MCF 10A (cell line): ENCODE measurements at regions not wholly inside any gene's neighbourhood (a gene's known extent, or its start where the extent isn't known, plus 50 kb on each side); places are given as distances from the start of the nearest gene placed in this dataset.
"Not testable (repeated sequence)": the region's sequence is repeated elsewhere in the genome, so short reads cannot be mapped to it uniquely, and the experiment has no call there.

Source experiments
- BruUV-seq: library from RNA; stranded (reverse); fragments of 400-500 nt; replicated peaks from 2 replicates; lab custom pipeline; 2021; lab: Mats Ljungman, UMichigan
- CTCF ChIA-PET: fragments of 300-600 bp; sonication (Branson Sonifier 250); formaldehyde crosslinking; extraction: SDS; loops from one replicate; lab custom pipeline; 2021; ENCODE audit warnings: antibody characterized with exemption, inconsistent platforms; lab: Yijun Ruan, JAX
- POLR2A ChIA-PET: fragments of 300-600, 350-650 bp; sonication (Branson Sonifier 250); formaldehyde crosslinking; extraction: SDS; loops from one replicate; lab custom pipeline; 2020; ENCODE audit warnings: antibody characterized with exemption, inconsistent platforms; lab: Yijun Ruan, JAX
- DNase-seq: peaks from one replicate; pipeline ENCODE4 v3.0.0-alpha.2; 2018; ENCODE audit not compliant: unreplicated experiment
- H3K27ac Mint-ChIP-seq: one replicate; pipeline ENCODE4 v1.8.0; 2022; ENCODE audit warnings: mild to moderate bottlenecking, low read depth, mixed read lengths; ENCODE audit not compliant: unreplicated experiment
- H3K27me3 Mint-ChIP-seq: one replicate; pipeline ENCODE4 v1.8.0; 2022; ENCODE audit warnings: mixed read lengths; ENCODE audit not compliant: insufficient read depth, unreplicated experiment
- H3K36me3 Mint-ChIP-seq: one replicate; pipeline ENCODE4 v1.8.0; 2022; ENCODE audit warnings: mild to moderate bottlenecking, moderate library complexity, mixed read lengths; ENCODE audit not compliant: insufficient read depth, unreplicated experiment
- H3K4me1 Mint-ChIP-seq: one replicate; pipeline ENCODE4 v1.8.0; 2022; ENCODE audit warnings: mixed read lengths; ENCODE audit not compliant: insufficient read depth, unreplicated experiment
- H3K4me3 Mint-ChIP-seq: one replicate; pipeline ENCODE4 v1.8.0; 2022; ENCODE audit warnings: mild to moderate bottlenecking, moderate library complexity, mixed read lengths; ENCODE audit not compliant: unreplicated experiment
- H3K9me3 Mint-ChIP-seq: one replicate; pipeline ENCODE4 v1.8.0; 2022; ENCODE audit warnings: mixed read lengths; ENCODE audit not compliant: unreplicated experiment
- CTCF ChIP-seq: fragments of 200-600 bp; IDR thresholded peaks from one replicate; pipeline ENCODE4 v1.8.0; 2022; ENCODE audit warnings: antibody characterized with exemption, mild to moderate bottlenecking; ENCODE audit not compliant: unreplicated experiment
- intact Hi-C: fragments of 100-400 bp; cut with micrococcal nuclease; formaldehyde crosslinking; loops from 2 replicates; pipeline ENCODE4 v1.14.1; 2022

DNA sequence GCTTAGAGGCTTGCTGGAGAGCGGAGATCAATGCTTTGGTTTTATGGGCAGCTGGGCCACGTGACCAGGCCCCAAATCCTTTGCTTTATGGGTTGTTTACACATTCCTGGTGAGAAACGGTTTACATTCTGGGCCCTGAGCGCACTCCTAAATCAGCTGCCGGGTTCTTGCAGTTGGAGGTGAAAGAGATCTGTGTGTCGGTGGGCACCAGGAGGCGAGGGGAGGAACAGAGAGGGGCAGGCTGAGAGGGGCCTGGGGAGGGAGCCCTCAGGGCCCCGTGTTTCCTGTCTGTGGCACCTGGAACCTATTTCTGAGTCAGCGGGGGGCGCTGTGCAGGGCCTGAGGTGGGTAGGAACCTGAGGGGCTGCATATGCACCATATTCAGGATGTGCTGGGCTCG lies 63.5 kb upstream of the HAND1 start:
- BruUV-seq = no TSS peak
- POLR2A ChIA-PET = no interaction called here
- intact Hi-C loops = no loop called here
- no peaks in the 10 kb centered on the region for H3K36me3 Mint-ChIP-seq
- TF ChIP-seq CTCF = no peak
- DNase-seq = no peak
- H3K27ac Mint-ChIP-seq = no peak overlapping the region
- peaks cover 73% of the 10 kb centered on the region for H3K27me3 Mint-ChIP-seq
- H3K9me3 Mint-ChIP-seq = no peaks in the 10 kb centered on the region
- CTCF ChIA-PET = interaction anchor here (0.6 to 3.3 kb wide), 3 partner anchors 18 to 74 kb away, joined by 3 to 36 read pairs (median 6); no protein-coding TSS in a partner anchor
- H3K4me1 Mint-ChIP-seq = peaks cover 15% of the 10 kb centered on the region
- no peak overlapping the region for H3K4me3 Mint-ChIP-seq

GRCh38 chr5:154540600-154540999 lies 62.6 kb upstream of the HAND1 start:
- ChIA-PET CTCF (interaction anchor here (0.6 to 1.2 kb wide), 9 partner anchors 14 to 494 kb away, joined by 3 to 6 read pairs (median 3); no protein-coding TSS in a partner anchor), POLR2A (interaction anchor here (0.6 to 1.0 kb wide), 3 partner anchors 13 to 111 kb away, joined by 3 to 4 read pairs (median 3); no protein-coding TSS in a partner anchor)
- H3K4me1 Mint-ChIP-seq = peaks cover 15% of the 10 kb centered on the region
- no peak for DNase-seq
- H3K27ac Mint-ChIP-seq = no peak overlapping the region
- no TSS peak for BruUV-seq
- no peak overlapping the region for H3K4me3 Mint-ChIP-seq
- no peaks in the 10 kb centered on the region for H3K36me3 Mint-ChIP-seq
- TF ChIP-seq CTCF = no peak
- no peaks in the 10 kb centered on the region for H3K9me3 Mint-ChIP-seq
- peaks cover 73% of the 10 kb centered on the region for H3K27me3 Mint-ChIP-seq
- intact Hi-C loops = no loop called here

GRCh38 chr5:154538492-154538891 lies 60.5 kb upstream of the HAND1 start:
- Mint-ChIP-seq H3K27ac (no peak overlapping the region), H3K36me3 (no peaks in the 10 kb centered on the region), H3K27me3 (peaks cover 73% of the 10 kb centered on the region), H3K4me3 (no peak overlapping the region), H3K4me1 (peaks cover 10% of the 10 kb centered on the region), H3K9me3 (no peaks in the 10 kb centered on the region)
- ChIA-PET CTCF (interaction anchor here (0.6 to 3.0 kb wide), 3 partner anchors 13 to 69 kb away, joined by 3 to 23 read pairs (median 5); no protein-coding TSS in a partner anchor), POLR2A (interaction anchor here (0.6 kb wide), 1 partner anchor 118 kb away, joined by 3 read pairs; no protein-coding TSS in a partner anchor)
- intact Hi-C loops = no loop called here
- TF ChIP-seq CTCF = no peak
- no peak for DNase-seq
- no TSS peak for BruUV-seq

DNA sequence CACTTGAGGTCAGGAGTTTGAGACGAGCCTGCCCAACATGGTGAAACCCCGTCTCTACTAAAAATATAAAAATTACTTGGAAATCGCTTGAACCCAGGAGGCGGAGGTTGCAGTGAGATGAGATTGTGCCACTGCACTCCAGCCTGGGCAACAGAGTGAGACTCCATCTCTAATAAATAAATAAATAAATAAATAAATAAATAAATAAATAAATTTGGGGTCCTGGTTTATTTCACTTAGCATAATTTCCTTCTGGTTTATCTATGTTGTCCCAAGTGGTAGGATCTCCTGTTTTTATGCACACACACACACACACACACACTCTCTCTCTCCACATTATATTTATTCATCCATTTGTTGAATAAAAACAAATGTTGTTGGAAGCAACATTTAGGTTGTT lies 58.4 kb upstream of the HAND1 start:
- BruUV-seq, DNase-seq, H3K9me3 Mint-ChIP-seq, H3K36me3 Mint-ChIP-seq, H3K4me1 Mint-ChIP-seq, POLR2A ChIA-PET, H3K4me3 Mint-ChIP-seq, intact Hi-C loops, H3K27ac Mint-ChIP-seq: not testable (repeated sequence)
- peaks cover 53% of the 10 kb centered on the region for H3K27me3 Mint-ChIP-seq
- CTCF ChIA-PET = interaction anchor here (1.2 to 8.1 kb wide), 3 partner anchors 15 to 68 kb away, joined by 3 to 77 read pairs (median 4); no protein-coding TSS in a partner anchor
